HG03175 (cell line): ENCODE measurements at regions not wholly inside any gene's neighbourhood (a gene's known extent, or its start where the extent isn't known, plus 50 kb on each side); places are given as distances from the start of the nearest gene placed in this dataset.

ENCODE experiments used
- ATAC-seq: cut with Tn5 transposase; IDR thresholded peaks from one replicate; pipeline ENCODE4 v1.9.1; 2021; ENCODE audit warnings: mild to moderate bottlenecking, moderate library complexity; ENCODE audit not compliant: unreplicated experiment

DNA sequence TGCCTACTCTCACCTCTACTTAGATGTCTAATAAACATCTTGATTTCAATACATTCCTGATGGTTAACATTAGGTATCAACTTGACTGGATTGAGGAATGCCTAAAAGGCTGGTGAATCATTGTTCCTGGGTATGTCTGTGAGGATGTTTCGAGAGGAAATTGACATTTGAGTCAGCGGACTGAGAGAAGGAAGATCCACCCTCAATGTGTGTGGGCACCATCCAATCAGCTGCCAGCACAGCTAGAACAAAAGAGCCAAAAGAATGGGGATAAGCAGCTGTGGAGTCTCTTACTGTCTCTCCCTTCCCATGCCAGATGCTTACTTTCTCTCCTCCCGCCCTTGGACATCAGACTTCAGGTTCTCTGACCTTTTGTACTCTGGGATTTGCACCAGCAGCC lies 128.6 kb upstream of the HS3ST5 start:
- no peak for ATAC-seq

DNA sequence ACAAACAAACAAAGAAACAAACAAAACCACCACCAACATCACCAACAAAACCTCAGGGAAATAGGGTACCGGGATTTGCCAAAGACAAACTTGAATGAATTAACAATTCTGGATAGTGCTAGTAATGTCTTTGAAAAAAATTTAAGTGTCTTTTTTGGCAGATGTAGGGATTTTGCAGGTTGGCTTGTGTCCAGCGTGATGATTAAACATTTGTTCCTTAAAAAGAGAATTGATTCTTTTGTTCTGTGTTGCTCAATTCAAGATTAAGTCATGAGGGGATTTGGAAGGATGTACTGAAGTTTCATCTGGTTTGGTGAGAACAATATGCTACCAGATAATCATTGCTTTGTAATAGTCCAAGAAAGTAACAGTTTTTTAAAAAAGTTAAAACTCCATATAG lies 125.1 kb upstream of the HS3ST5 start:
- no peak for ATAC-seq

DNA sequence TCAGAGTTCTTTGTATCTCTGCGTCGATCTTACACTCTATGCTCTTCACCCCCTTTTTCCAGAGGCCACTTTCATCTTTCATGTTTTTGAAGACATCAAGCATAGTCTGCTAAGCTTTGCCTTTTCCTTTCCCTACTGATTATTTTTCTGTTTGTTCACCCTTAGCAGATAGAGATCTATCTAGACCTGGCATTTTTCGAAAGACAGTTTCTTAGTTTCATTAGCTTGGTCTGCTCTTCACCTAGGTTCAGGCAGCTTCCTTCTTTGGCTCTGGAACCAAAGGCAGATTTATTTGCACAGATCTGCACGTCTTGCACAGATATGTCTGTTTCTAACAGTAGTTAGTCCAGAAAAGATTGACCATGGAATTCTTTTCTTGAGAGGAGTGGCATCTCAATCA lies 122.7 kb upstream of the HS3ST5 start:
- ATAC-seq: no peak

GRCh38 chr6:114453737-114454276 lies 111.0 kb upstream of the HS3ST5 start:
- no peak for ATAC-seq

- ATAC-seq: no peak
Observed at GRCh38 chr6:114452785-114453401, 110.1 kb upstream of the HS3ST5 start.

- ATAC-seq: no peak
Observed at GRCh38 chr6:114450631-114451030, 107.8 kb upstream of the HS3ST5 start.

GRCh38 chr6:114449659-114450058 lies 106.8 kb upstream of the HS3ST5 start:
- ATAC-seq: no peak

DNA sequence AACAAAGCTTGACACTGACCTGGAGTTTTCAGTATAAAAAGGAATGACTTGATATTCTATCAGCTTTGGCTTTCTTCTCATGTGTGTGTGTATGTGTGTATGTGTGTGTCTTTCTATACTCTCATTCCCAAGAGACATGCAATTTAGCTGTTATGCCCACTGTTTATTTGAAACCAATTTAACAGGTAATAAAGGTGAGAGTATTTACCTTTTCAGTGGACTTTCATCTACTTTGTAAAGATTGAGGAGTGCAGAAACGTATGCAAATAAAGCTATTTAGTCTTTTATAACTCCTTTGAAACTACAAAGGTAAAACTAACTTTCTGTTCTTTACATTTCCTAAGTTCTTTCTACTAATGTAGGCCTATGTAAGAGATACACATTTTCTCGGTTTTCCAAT lies 103.5 kb upstream of the HS3ST5 start:
- ATAC-seq: no peak

DNA sequence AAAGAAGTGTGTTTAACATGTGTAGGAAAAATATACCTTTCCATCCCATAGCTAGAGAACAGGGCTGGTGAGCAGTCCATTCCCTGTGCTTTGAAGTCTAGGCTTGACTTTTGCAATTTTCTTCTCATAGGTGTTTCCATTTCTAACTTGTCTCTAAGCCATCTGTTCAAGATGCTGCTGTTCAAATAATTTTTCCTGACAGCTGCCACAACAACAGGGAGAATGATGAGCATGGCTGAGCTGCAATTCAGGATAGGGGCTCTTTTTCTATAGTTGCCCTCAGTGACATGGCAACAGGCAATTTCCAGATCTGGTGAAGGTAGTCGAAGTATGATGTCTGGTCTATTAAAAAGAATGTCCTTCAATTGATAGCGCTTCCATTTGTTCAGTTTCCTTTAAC lies 103.0 kb upstream of the HS3ST5 start:
- ATAC-seq: no peak

GRCh38 chr6:114439411-114439810 lies 96.6 kb upstream of the HS3ST5 start:
- no peak for ATAC-seq

DNA sequence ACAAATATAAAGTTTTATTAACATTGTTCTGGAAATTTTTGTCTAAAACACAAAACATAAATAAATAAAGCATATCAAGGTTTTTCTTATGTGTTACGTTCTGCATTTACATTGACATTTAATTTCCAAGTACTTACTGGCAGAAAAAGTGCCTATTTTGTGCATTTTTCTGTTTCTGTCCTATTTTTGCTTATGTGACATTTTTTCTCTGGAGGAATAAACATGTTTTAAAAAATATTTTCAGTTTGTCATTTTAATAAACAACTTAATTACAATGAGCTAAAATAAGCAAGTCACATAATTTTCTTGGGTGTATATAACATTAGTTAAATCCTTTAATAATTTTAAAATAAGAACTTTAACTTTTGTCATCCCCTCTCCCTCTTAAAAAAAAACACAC lies 94.4 kb upstream of the HS3ST5 start:
- no peak for ATAC-seq

DNA sequence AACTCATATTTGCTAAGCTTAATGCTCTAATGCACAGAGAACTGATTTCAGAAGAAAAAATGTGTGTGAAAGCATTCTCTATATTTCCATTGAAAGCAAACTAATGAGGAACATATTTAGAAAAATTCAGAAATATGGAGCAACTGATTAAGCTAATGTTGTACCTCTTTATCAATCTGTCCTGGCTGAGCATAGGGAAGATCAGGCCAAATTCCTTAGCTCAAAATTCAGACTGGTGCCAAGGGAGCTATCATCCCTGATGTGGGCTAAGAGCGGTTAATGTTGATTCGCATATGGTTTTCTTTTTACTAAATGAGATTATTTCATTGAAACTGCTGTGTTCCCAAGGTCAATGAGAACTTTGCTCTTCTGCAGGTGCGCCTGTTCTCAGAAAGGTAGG lies 93.9 kb upstream of the HS3ST5 start:
- ATAC-seq: no peak

- no peak for ATAC-seq
Observed at GRCh38 chr6:114435985-114436384, 93.2 kb upstream of the HS3ST5 start.

DNA sequence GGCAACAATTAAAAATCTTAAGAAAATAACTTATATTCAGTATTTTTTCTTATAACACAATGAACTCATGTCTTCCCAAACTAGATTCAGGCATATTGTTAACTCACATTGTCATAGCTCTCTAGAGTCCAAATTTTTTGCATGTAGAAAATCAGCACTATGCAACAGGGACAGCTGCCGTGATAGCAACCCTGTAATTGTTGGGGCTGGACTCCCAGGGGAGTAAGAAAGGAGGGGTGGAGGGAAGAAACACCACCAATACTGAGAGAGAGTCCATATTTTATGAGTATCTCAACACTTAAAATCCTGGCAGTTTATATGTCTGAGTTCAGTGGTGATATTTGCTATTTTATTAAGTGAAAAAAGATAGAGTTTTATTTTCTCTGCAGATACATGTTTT lies 89.6 kb upstream of the HS3ST5 start:
- no peak for ATAC-seq

GRCh38 chr6:114431641-114432040 lies 88.8 kb upstream of the HS3ST5 start:
- ATAC-seq: no peak

- ATAC-seq: no peak
Observed at GRCh38 chr6:114430534-114431124, 87.8 kb upstream of the HS3ST5 start.

DNA sequence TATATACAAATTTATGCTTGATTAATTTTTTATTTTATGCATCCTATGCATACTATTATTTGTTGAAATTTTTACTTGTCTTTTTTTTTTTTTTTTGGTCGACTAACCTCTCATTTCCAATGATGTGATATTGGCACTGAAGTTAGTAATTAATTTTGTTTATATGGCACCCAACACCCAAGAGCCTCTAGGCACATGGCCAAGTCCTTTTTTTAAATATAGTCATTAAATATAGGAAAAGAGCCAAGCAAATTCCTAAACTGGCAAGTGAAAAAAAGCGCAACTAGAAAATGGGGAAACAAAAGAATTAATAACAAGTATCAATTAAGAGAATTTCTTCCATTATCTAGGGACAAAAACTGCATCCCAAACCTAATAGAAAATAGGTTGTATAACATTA lies 85.5 kb upstream of the HS3ST5 start:
- ATAC-seq: no peak

DNA sequence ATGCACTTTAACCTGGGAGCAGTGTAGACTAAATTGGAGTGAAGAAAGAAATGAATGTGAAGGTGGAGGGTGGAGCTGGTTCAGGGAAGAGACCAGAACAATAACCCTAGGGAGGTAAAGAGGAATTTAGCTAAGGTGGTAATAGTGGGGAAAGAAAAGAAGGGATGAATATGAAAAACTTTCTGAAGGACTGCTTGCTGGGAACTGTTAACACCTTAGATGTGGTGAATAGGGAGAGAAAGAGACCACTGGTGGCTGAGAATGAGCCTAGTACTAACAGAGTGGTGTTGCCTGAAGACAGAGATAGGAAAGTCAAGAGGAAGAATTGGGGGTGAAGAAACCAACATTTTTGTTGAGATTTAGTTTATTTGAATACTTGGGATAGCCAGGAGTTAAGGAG lies 78.4 kb upstream of the HS3ST5 start:
- no peak for ATAC-seq

GRCh38 chr6:114419175-114419574 lies 76.4 kb upstream of the HS3ST5 start:
- peak; percentile 85 for ATAC-seq

GRCh38 chr6:114418304-114418972 lies 75.6 kb upstream of the HS3ST5 start:
- ATAC-seq: no peak

DNA sequence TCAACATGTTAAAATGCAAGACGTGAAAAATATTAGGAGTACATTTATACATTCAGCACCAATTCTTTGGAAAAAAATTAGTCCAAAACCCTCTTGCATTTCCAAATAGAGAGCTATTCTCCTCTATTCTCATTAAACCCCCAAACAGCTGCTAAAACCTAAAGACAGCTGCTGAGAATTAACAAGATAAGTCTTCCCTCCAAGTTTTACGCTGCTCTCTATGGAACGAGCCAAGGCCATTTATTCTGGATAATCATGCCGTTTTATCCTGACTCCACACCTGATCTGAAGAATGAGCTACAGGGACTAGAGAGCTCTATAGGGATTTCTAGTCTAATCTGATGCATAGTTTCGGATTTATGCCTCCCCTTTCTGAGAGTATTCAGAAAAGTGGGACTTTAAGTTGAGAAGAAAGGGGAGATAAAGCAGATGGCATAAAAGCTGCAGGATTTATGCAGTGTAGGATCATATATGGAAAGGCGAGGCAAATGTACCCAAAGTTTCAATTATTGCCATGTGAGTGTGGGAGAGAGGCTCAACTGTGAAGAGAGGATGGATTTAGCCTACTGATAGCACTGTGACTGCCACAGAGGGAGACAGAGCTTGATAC lies 64.7 kb upstream of the HS3ST5 start:
- no peak for ATAC-seq
